ENCODE measurements at regions not wholly inside any gene's neighbourhood (a gene's known extent, or its start where the extent isn't known, plus 50 kb on each side); places are given as distances from the start of the nearest gene placed in this dataset.

- DNase-seq (ENCODE audit: low spot score), result no peak
Measured at GRCh38 chrX:147699061-147699460, 212.7 kb upstream of the FMR1 start.

GRCh38 chrX:147710301-147710700, 201.4 kb upstream of the FMR1 start:
- no peak for DNase-seq (ENCODE audit: low spot score)

GRCh38 chrX:147733369-147733768, 178.3 kb upstream of the FMR1 start:
- no peak for DNase-seq (ENCODE audit: low spot score)

GRCh38 chrX:147735364-147735763, 176.4 kb upstream of the FMR1 start:
- no peak for DNase-seq (ENCODE audit: low spot score)

- DNase-seq (ENCODE audit: low spot score), result no peak
Measured at GRCh38 chrX:147736045-147736444, 175.7 kb upstream of the FMR1 start.

- DNase-seq (ENCODE audit: low spot score), result no peak
Measured at GRCh38 chrX:147737690-147738089, 174.0 kb upstream of the FMR1 start.

- no peak for DNase-seq (ENCODE audit: low spot score)
Measured at GRCh38 chrX:147738265-147738664, 173.5 kb upstream of the FMR1 start.

- no peak for DNase-seq (ENCODE audit: low spot score)
Measured at GRCh38 chrX:147739196-147739595, 172.5 kb upstream of the FMR1 start.

GRCh38 chrX:147741776-147742175, 169.9 kb upstream of the FMR1 start:
- no peak for DNase-seq (ENCODE audit: low spot score)

- DNase-seq (ENCODE audit: low spot score), result no peak
Measured at GRCh38 chrX:147749308-147749707, 162.4 kb upstream of the FMR1 start.

- DNase-seq (ENCODE audit: low spot score), result no peak
Measured at GRCh38 chrX:147757750-147758149, 154.0 kb upstream of the FMR1 start.

GRCh38 chrX:147763131-147763530, 148.6 kb upstream of the FMR1 start:
- DNase-seq (ENCODE audit: low spot score), result no peak

- DNase-seq (ENCODE audit: low spot score), result no peak
Measured at GRCh38 chrX:147764868-147765267, 146.9 kb upstream of the FMR1 start.

GRCh38 chrX:147770858-147771257, 140.9 kb upstream of the FMR1 start:
- no peak for DNase-seq (ENCODE audit: low spot score)

GRCh38 chrX:147776988-147777387, 134.7 kb upstream of the FMR1 start:
- no peak for DNase-seq (ENCODE audit: low spot score)

GRCh38 chrX:147779173-147779572, 132.5 kb upstream of the FMR1 start:
- no peak for DNase-seq (ENCODE audit: low spot score)

GRCh38 chrX:147781844-147782243, 129.9 kb upstream of the FMR1 start:
- DNase-seq (ENCODE audit: low spot score), result no peak

GRCh38 chrX:147788641-147789350, 122.9 kb upstream of the FMR1 start:
- DNase-seq (ENCODE audit: low spot score), result no peak

- DNase-seq (ENCODE audit: low spot score), result no peak
Measured at GRCh38 chrX:147800663-147801062, 111.1 kb upstream of the FMR1 start.

- DNase-seq (ENCODE audit: low spot score), result peak; percentile 18
Measured at GRCh38 chrX:147803948-147804347, 107.8 kb upstream of the FMR1 start.

GRCh38 chrX:147811803-147812202, 99.9 kb upstream of the FMR1 start:
- DNase-seq (ENCODE audit: low spot score), result no peak

GRCh38 chrX:147827070-147827469, 84.6 kb upstream of the FMR1 start:
- no peak for DNase-seq (ENCODE audit: low spot score)

GRCh38 chrX:147828719-147829118, 83.0 kb upstream of the FMR1 start:
- DNase-seq (ENCODE audit: low spot score), result no peak

- no peak for DNase-seq (ENCODE audit: low spot score)
Measured at GRCh38 chrX:147832707-147833348, 78.9 kb upstream of the FMR1 start.

All from HuH-7 (cell line).